ENCODE measurements at regions not wholly inside any gene's neighbourhood (a gene's known extent, or its start where the extent isn't known, plus 50 kb on each side); places are given as distances from the start of the nearest gene placed in this dataset.

- FAIRE-seq (no peak), DNase-seq (ENCODE audit: low read depth in 1 of 2, low spot score in 2 of 2) (no peak)
- Histone ChIP-seq H4K20me1 (replicated peaks in 1 of 2; ENCODE audit: control insufficient read depth in 1 of 2, insufficient read depth in 2 of 2, low read length in 2 of 2) (no peaks in the 10 kb centered on the region), H3K4me2 (ENCODE audit: insufficient read depth in 1 of 2, low read depth in 2 of 2, low read length in 2 of 2) (no peak overlapping the region), H3K79me2 (ENCODE audit: control insufficient read depth in 1 of 2, insufficient read depth in 2 of 2, low read length in 2 of 2) (no peaks in the 10 kb centered on the region), H2BK5ac (ENCODE audit: low read depth, low read length) (no peak overlapping the region), H2BK12ac (ENCODE audit: low read depth, low read length) (no peak overlapping the region), H2AFZ (ENCODE audit: low read length) (no peak overlapping the region), H2BK120ac (replicated peaks; ENCODE audit: low read depth, low read length) (no peak overlapping the region), H3K23me2 (ENCODE audit: low read depth, low read length) (no peaks in the 10 kb centered on the region), H3K18ac (ENCODE audit: extremely low read depth, low read length) (no peak overlapping the region), H3K14ac (ENCODE audit: insufficient read length) (no peak overlapping the region), H3K27ac (ENCODE audit: low read depth, low read length) (no peak overlapping the region), H3K36me3 (ENCODE audit: control insufficient read depth in 2 of 4, insufficient read depth in 4 of 4, low read length in 3 of 4) (no peaks in the 10 kb centered on the region), H4K8ac (ENCODE audit: extremely low read depth, insufficient read depth, low read length) (no peak overlapping the region), H2BK20ac (ENCODE audit: low read length) (no peak overlapping the region), H3K4me3 (ENCODE audit: extremely low read depth in 1 of 4, insufficient read depth in 2 of 4, low read depth in 3 of 4, low read length in 4 of 4) (no peak overlapping the region), H3K4me1 (replicated peaks in 1 of 4; ENCODE audit: control insufficient read depth in 3 of 4, insufficient read depth in 4 of 4, low read length in 3 of 4) (no peaks in the 10 kb centered on the region), H3K27me3 (replicated peaks in 1 of 4; ENCODE audit: control insufficient read depth in 3 of 4, extremely low read depth in 1 of 4, insufficient read depth in 3 of 4, low read length in 3 of 4) (no peaks in the 10 kb centered on the region), H4K5ac (ENCODE audit: insufficient read length, low read depth, low read length) (no peak overlapping the region), H3K23ac (ENCODE audit: insufficient read length) (no peak overlapping the region), H3K79me1 (ENCODE audit: low read depth, low read length) (no peaks in the 10 kb centered on the region), H3K9me3 (ENCODE audit: insufficient read depth in 2 of 2, low read depth in 1 of 2, low read length in 1 of 2) (no peaks in the 10 kb centered on the region), H3K4ac (replicated peaks; ENCODE audit: insufficient read length, low read depth, low read length) (no peak overlapping the region), H3K56ac (replicated peaks; ENCODE audit: insufficient read length, low read depth, low read length) (no peak overlapping the region), H3K9ac (replicated peaks in 1 of 4; ENCODE audit: extremely low read depth in 1 of 4, low read depth in 3 of 4, low read length in 3 of 4) (no peak overlapping the region), H4K91ac (replicated peaks; ENCODE audit: insufficient read length, low read length) (no peak overlapping the region), H2BK15ac (ENCODE audit: low read length) (no peak overlapping the region), H2AK5ac (ENCODE audit: low read depth, low read length) (no peak overlapping the region)
- POLR2A ChIA-PET (ENCODE audit: partially characterized antibody) = no interaction called here
- 98% methylated on average over 3 of the region's 3 CpGs; no CpG with 5 or more reads in 1 of the 2 experiments for WGBS, 2 experiments (ENCODE audit: extremely low coverage in 1 of 2, insufficient coverage in 1 of 2, insufficient read length in 1 of 2, insufficient replicate concordance in 2 of 2, low coverage in 1 of 2, low lambda C conversion rate in 2 of 2, missing lambda C conversion rate in 1 of 2)
- TF ChIP-seq ATF2 (IDR thresholded peaks at IDR 0.05; ENCODE audit: low read length) (no peak), ASH2L (IDR thresholded peaks at IDR 0.05; ENCODE audit: low read length) (no peak), TEAD4 (IDR thresholded peaks at IDR 0.05; ENCODE audit: low read depth, low read length) (no peak)
- CTCF ChIA-PET (ENCODE audit: partially characterized antibody) = no interaction called here
These were observed 133.5 kb upstream of the ADGRF1 start for GRCh38 chr6:47175656-47176055.
